ENCODE measurements at regions not wholly inside any gene's neighbourhood (a gene's known extent, or its start where the extent isn't known, plus 50 kb on each side); places are given as distances from the start of the nearest gene placed in this dataset.

GRCh38 chr6:40759264-40759663, 172.1 kb upstream of the LRFN2 start:
- DNase-seq (ENCODE audit: low read depth) = no peak

- DNase-seq (ENCODE audit: low read depth) = no peak
Measured at GRCh38 chr6:40755749-40756452, 168.7 kb upstream of the LRFN2 start.

DNA sequence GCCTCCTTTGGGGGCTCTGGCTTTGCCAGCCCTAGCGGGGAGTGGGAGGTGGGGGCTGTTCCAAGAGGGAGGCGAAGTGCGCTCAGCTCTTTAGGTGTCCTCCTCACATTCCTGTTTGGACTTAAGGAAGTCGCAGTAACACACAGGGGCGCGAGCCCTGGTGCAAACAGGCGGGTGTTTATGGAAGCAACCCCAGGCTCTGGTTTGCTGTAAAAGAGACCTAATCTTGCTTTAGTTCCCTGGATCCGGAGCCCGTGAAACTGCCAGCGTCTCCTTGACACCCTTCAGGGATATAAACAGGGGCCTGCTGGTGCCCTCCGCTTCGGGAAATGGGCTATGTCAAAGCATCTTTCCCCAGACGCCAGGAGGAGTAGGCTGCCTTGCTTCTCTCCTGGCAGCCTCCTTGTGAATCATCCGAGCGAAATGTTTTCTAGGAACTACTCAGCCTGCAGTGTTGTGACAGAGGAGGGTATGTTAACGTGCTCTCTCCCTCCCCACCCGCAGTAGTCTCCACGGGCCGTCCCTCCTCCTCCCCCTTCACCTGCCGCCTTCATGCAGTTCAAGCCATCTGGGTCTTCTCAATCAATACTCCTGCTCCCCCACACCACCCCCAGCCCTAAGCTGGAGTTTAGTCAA, 168.0 kb upstream of the LRFN2 start:
- no peak for DNase-seq (ENCODE audit: low read depth)

DNA sequence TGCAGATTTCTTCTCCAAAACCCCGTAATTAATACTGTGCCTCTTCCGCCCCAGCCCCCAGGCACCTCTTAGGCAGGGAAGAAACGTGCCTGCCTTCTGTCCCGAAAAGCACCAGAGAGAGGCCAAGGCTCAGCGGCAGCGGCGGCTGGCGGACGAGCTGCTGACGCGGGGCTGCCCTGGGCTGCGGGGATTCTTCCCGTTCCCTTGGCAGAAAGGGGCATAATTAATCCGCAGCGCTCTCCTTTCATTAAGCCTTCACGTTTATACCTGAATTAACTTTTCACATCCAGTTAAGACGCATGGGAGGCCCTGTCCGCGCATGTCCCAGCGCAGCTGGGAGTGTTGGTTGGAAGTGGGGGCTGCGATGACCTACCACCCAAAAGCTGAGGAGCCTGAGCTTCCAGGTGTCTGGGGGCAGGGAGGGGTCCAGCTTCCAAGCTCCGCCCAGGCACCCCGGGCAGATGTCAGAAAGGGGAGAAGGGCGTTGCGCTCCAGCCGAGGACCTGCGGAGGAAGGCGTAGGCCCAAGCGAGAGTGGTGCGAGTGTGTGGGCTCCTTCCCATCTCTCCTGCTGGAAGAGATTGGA, 167.4 kb upstream of the LRFN2 start:
- no peak for DNase-seq (ENCODE audit: low read depth)

DNA sequence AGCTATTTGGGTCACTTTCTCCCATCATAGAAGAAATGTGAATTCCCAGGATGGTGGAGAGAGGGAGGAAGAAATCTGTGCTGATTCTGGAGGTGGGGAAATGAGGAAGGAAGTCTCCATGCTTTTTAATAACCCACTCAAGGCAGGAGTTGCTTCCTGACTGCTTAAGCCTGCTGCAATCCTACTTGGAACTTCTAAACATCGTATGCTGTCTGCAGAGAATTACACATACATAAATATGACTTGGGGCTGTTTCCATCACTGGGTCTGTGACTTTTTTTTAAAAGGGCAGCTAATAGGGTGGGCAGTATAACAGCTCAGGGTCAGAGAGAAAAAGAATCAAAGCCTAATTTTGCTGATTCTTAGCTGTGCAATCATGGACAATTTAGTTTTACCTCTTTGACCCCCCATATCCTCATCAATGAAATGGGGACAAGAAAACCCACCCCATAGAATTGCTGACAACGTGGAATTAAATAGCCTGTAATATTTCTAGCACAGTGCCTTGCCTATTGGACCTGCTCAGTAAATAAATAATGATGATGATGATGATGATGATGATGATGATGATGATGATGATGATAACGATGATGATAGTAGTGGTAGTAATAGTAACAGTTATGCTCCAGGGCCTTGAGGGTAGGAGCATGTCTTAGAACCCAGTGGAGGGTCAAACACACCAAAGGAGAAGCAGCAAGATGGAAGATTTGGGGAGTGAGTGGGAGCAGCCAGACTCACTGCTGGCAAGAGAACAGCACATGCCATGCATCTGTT, 166.7 kb upstream of the LRFN2 start:
- no peak for DNase-seq (ENCODE audit: low read depth)

- no peak for DNase-seq (ENCODE audit: low read depth)
Measured at GRCh38 chr6:40753048-40753447, 165.9 kb upstream of the LRFN2 start.

GRCh38 chr6:40744835-40745234, 157.7 kb upstream of the LRFN2 start:
- no peak for DNase-seq (ENCODE audit: low read depth)

- DNase-seq (ENCODE audit: low read depth) = no peak
Measured at GRCh38 chr6:40743690-40744446, 156.7 kb upstream of the LRFN2 start.

- no peak for DNase-seq (ENCODE audit: low read depth)
Measured at GRCh38 chr6:40743226-40743625, 156.1 kb upstream of the LRFN2 start.

- DNase-seq (ENCODE audit: low read depth) = no peak
Measured at GRCh38 chr6:40740518-40740917, 153.4 kb upstream of the LRFN2 start.

- no peak for DNase-seq (ENCODE audit: low read depth)
Measured at GRCh38 chr6:40738551-40739193, 151.5 kb upstream of the LRFN2 start.

GRCh38 chr6:40735521-40735920, 148.4 kb upstream of the LRFN2 start:
- DNase-seq (ENCODE audit: low read depth) = no peak

- DNase-seq (ENCODE audit: low read depth) = no peak
Measured at GRCh38 chr6:40735121-40735520, 148.0 kb upstream of the LRFN2 start.

- DNase-seq (ENCODE audit: low read depth) = no peak
Measured at GRCh38 chr6:40734607-40735006, 147.4 kb upstream of the LRFN2 start.

- DNase-seq (ENCODE audit: low read depth) = no peak
Measured at GRCh38 chr6:40733770-40734396, 146.7 kb upstream of the LRFN2 start.

DNA sequence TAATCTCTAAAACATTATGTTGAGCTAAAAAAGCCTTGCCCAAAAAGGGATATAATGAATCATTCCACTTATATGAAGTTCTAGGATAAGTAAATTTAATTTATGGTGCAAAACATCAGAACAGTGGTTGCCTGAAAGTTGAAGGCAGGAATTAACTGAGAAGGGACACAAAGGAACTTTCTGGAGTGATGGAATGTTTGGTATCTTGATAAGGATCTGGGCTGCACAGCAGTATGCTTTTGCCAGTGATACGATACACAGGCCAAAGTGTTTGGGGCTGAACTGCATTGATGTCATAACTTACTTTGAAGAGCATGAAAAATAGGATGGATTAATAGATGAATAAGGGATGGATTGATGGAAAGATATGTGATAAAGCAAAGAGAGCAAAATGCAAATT, 146.1 kb upstream of the LRFN2 start:
- DNase-seq (ENCODE audit: low read depth) = no peak

GRCh38 chr6:40732878-40733277, 145.7 kb upstream of the LRFN2 start:
- no peak for DNase-seq (ENCODE audit: low read depth)

GRCh38 chr6:40728643-40729042, 141.5 kb upstream of the LRFN2 start:
- DNase-seq (ENCODE audit: low read depth) = no peak

GRCh38 chr6:40727271-40727670, 140.1 kb upstream of the LRFN2 start:
- no peak for DNase-seq (ENCODE audit: low read depth)

DNA sequence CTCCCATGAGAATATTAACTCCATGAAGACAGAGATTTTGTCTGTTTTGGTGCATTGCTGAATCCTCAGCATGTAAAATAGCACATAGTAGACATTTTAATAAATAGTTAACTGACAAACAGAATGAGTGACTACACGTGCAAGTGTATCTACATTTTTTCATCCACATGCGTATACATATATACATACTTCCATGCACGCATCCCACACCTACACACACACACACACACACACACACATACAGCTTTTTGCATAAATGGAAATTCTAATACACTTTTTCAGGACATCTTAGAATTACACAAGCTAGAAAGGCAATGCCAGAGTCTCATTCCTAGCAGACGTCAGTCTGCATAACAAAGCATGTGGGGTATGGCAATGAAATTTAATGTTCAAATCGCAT, 139.7 kb upstream of the LRFN2 start:
- no peak for DNase-seq (ENCODE audit: low read depth)

All from myocyte (in vitro differentiated cells).